H9 (cell line): ENCODE measurements at regions not wholly inside any gene's neighbourhood (a gene's known extent, or its start where the extent isn't known, plus 50 kb on each side); places are given as distances from the start of the nearest gene placed in this dataset.

ENCODE experiments used
- DNase-seq: peaks from one replicate; pipeline ENCODE4 v3.0.0-alpha.2; 2017
- H2AFZ ChIP-seq: one replicate; pipeline ENCODE4 v1.6.1; 2013; ENCODE audit warnings: mild to moderate bottlenecking, low read length, control low read depth, moderate library complexity
- H2AK5ac ChIP-seq: 2 replicates; pipeline ENCODE4 v1.6.1; 2013; ENCODE audit warnings: low read length, control low read depth, mixed read lengths; ENCODE audit not compliant: insufficient read length
- H2BK120ac ChIP-seq: one replicate; pipeline ENCODE4 v1.6.1; 2013; ENCODE audit warnings: low read depth, mild to moderate bottlenecking, low read length, control low read depth, inconsistent platforms; ENCODE audit not compliant: poor library complexity, severe bottlenecking
- H2BK12ac ChIP-seq: 2 replicates; pipeline ENCODE4 v1.6.1; 2013; ENCODE audit warnings: low read length, control low read depth, mixed read lengths, low read depth; ENCODE audit not compliant: insufficient read length
- H2BK15ac ChIP-seq: 2 replicates; pipeline ENCODE4 v1.6.1; 2013; ENCODE audit warnings: low read depth, low read length, control low read depth
- H2BK20ac ChIP-seq: one replicate; pipeline ENCODE4 v1.6.1; 2013; ENCODE audit warnings: low read depth, mild to moderate bottlenecking, low read length, control low read depth, inconsistent platforms; ENCODE audit not compliant: poor library complexity, severe bottlenecking
- H2BK5ac ChIP-seq: 2 replicates; pipeline ENCODE4 v1.6.1; 2013; ENCODE audit warnings: low read length, control low read depth, mixed read lengths; ENCODE audit not compliant: insufficient read length
- H3K14ac ChIP-seq: 2 replicates; pipeline ENCODE4 v1.6.1; 2013; ENCODE audit warnings: low read length, control low read depth; ENCODE audit not compliant: insufficient read depth
- H3K18ac ChIP-seq: 2 replicates; pipeline ENCODE4 v1.6.1; 2013; ENCODE audit warnings: low read depth, mild to moderate bottlenecking, mixed read lengths, low read length, control low read depth; ENCODE audit not compliant: insufficient read length
- H3K23ac ChIP-seq: 2 replicates; pipeline ENCODE4 v1.6.1; 2013; ENCODE audit warnings: low read length, control low read depth, mixed read lengths, low read depth; ENCODE audit not compliant: insufficient read length
- H3K23me2 ChIP-seq: 2 replicates; pipeline ENCODE4 v1.6.1; 2013; ENCODE audit warnings: low read depth, mild to moderate bottlenecking, mixed read lengths, low read length, control low read depth; ENCODE audit not compliant: insufficient read length, poor library complexity, severe bottlenecking
- H3K27ac ChIP-seq: 2 replicates; pipeline ENCODE4 v1.5.1; 2013; ENCODE audit warnings: low read length, control low read depth, mixed read lengths, low read depth; ENCODE audit not compliant: insufficient read length
- H3K27me3 ChIP-seq: 2 replicates; pipeline ENCODE4 v1.6.1; 2013; ENCODE audit warnings: low read length, control low read depth, inconsistent platforms; ENCODE audit not compliant: insufficient read depth
- H3K4ac ChIP-seq: 2 replicates; pipeline ENCODE4 v1.6.1; 2013; ENCODE audit warnings: low read depth, mild to moderate bottlenecking, control low read depth, inconsistent platforms, low read length, moderate library complexity
- H3K4me1 ChIP-seq: 2 replicates; pipeline ENCODE4 v1.6.1; 2013; ENCODE audit warnings: low read length, control low read depth, inconsistent platforms; ENCODE audit not compliant: insufficient read depth
- H3K4me2 ChIP-seq: 2 replicates; pipeline ENCODE4 v1.6.1; 2013; ENCODE audit warnings: low read length, control low read depth, mixed read lengths; ENCODE audit not compliant: insufficient read length, insufficient read depth
- H3K56ac ChIP-seq: 2 replicates; pipeline ENCODE4 v1.6.1; 2013; ENCODE audit warnings: low read depth, mild to moderate bottlenecking, mixed read lengths, low read length, control low read depth; ENCODE audit not compliant: insufficient read length
- H3K79me1 ChIP-seq: 2 replicates; pipeline ENCODE4 v1.6.1; 2013; ENCODE audit warnings: low read depth, mild to moderate bottlenecking, moderate library complexity, low read length, control low read depth, inconsistent platforms; ENCODE audit not compliant: insufficient read depth, poor library complexity, severe bottlenecking
- H3K79me2 ChIP-seq: 2 replicates; pipeline ENCODE4 v1.6.1; 2013; ENCODE audit warnings: low read length, control low read depth, inconsistent platforms; ENCODE audit not compliant: insufficient read depth
- H3K9ac ChIP-seq: 2 replicates; pipeline ENCODE4 v1.6.1; 2013; ENCODE audit warnings: low read length, control low read depth, mixed read lengths; ENCODE audit not compliant: insufficient read length; ENCODE audit errors: extremely low read depth
- H3K9me3 ChIP-seq: one replicate; pipeline ENCODE4 v1.6.1; 2013; ENCODE audit warnings: low read depth, low read length, inconsistent platforms; ENCODE audit not compliant: control insufficient read depth
- H3T11ph ChIP-seq: one replicate; pipeline ENCODE4 v1.6.1; 2013; ENCODE audit warnings: mild to moderate bottlenecking, low read length, control low read depth, inconsistent platforms
- H4K20me1 ChIP-seq: one replicate; pipeline ENCODE4 v1.6.1; 2013; ENCODE audit not compliant: control insufficient read depth, insufficient read length, insufficient read depth
- H4K5ac ChIP-seq: 2 replicates; pipeline ENCODE4 v1.6.1; 2013; ENCODE audit warnings: low read depth, mild to moderate bottlenecking, mixed read lengths, low read length, control low read depth; ENCODE audit not compliant: insufficient read length
- H4K8ac ChIP-seq: replicated peaks from 2 replicates; pipeline ENCODE4 v1.6.1; 2013; ENCODE audit warnings: low read length, control low read depth, mixed read lengths, low read depth; ENCODE audit not compliant: insufficient read length
- H4K91ac ChIP-seq: 2 replicates; pipeline ENCODE4 v1.6.1; 2013; ENCODE audit warnings: low read depth, mild to moderate bottlenecking, moderate library complexity, mixed read lengths, low read length, control low read depth; ENCODE audit not compliant: insufficient read length
- H3K27ac Mint-ChIP-seq, 3 experiments: 2 replicates in 2 of 3; 3 replicates in 1 of 3; pipeline ENCODE4 v1.8.0; 2020 to 2021; ENCODE audit warnings: mixed read lengths in 3 of 3, mild to moderate bottlenecking in 1 of 3, moderate library complexity in 1 of 3
- H3K27me3 Mint-ChIP-seq: 2 replicates; pipeline ENCODE4 v1.8.0; 2021; ENCODE audit warnings: low read depth, mild to moderate bottlenecking, moderate library complexity, mixed read lengths
- H3K36me3 Mint-ChIP-seq, 3 experiments: 2 replicates in 2 of 3; 3 replicates in 1 of 3; pipeline ENCODE4 v1.8.0; 2020 to 2021; ENCODE audit warnings: low read depth in 3 of 3, mixed read lengths in 3 of 3; ENCODE audit not compliant: insufficient read depth in 1 of 3
- H3K4me1 Mint-ChIP-seq, 2 experiments: 2 replicates each; pipeline ENCODE4 v1.8.0; 2020; ENCODE audit warnings: mixed read lengths in 2 of 2
- H3K4me3 Mint-ChIP-seq, 2 experiments: 2 replicates in 1 of 2; 3 replicates in 1 of 2; pipeline ENCODE4 v1.8.0; 2020 to 2021; ENCODE audit warnings: mild to moderate bottlenecking in 2 of 2, mixed read lengths in 2 of 2, moderate library complexity in 1 of 2
- H3K9me3 Mint-ChIP-seq, 2 experiments: 2 replicates in 1 of 2; 3 replicates in 1 of 2; pipeline ENCODE4 v1.8.0; 2020; ENCODE audit warnings: mild to moderate bottlenecking in 2 of 2, mixed read lengths in 2 of 2, moderate library complexity in 1 of 2
- WGBS: extraction: QIAGEN DNeasy Blood & Tissue Kit; methylation state at CpG from one replicate; pipeline ENCODE4 v1.1.7; 2013; ENCODE audit warnings: missing lambda C conversion rate, low lambda C conversion rate, mixed read lengths; ENCODE audit not compliant: insufficient read length; ENCODE audit errors: extremely low coverage; 5-methylcytosine and 5-hydroxymethylcytosine counted together
- TF ChIP-seq, protein P1 (sequence below): fragments of 200-600 bp; sonication (generic); conservative IDR thresholded peaks from 3 replicates; pipeline ENCODE4 v1.8.0; 2021; ENCODE audit warnings: antibody characterized with exemption, mild to moderate bottlenecking

DNA sequence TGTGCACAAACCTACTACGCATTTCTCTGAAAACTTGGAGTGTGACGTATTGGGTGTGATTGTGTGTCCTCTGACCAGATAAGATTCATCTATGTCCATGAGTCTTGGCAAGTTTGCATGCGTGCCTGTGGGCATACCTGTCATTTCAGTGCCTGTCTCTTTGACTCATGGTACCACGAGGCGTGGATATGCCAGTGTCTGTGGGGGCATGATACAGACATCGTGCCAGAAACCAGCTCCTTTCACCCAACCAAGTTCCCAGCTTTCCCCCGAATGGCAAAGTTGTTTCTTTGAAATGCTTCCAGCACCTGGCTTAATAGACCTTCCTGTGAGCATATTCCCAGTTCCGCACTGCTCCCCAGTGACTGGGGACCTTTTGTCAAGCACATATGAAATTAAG is 241.9 kb upstream of the MVB12B start:
- Histone ChIP-seq H2BK15ac (no peak overlapping the region), H4K5ac (no peak overlapping the region), H3K4ac (no peak overlapping the region), H3K23ac (peak overlapping the region; percentile 13), H3K18ac (no peak overlapping the region), H3K79me2 (no peaks in the 10 kb centered on the region), H2AK5ac (no peak overlapping the region), H3K79me1 (no peaks in the 10 kb centered on the region), H3T11ph (no peak overlapping the region), H2BK12ac (no peak overlapping the region), H4K91ac (no peak overlapping the region), H3K23me2 (no peaks in the 10 kb centered on the region), H4K8ac (no peak overlapping the region), H3K4me2 (no peak overlapping the region), H3K4me1 (no peaks in the 10 kb centered on the region), H3K14ac (no peak overlapping the region), H3K27ac (no peak overlapping the region), H3K27me3 (no peaks in the 10 kb centered on the region), H2BK120ac (no peak overlapping the region), H2BK5ac (no peak overlapping the region), H3K56ac (no peak overlapping the region), H2AFZ (no peak overlapping the region), H4K20me1 (no peaks in the 10 kb centered on the region), H2BK20ac (no peak overlapping the region), H3K9ac (no peak overlapping the region), H3K9me3 (no peaks in the 10 kb centered on the region)
- Mint-ChIP-seq H3K4me3 (no peak overlapping the region), H3K27ac (no peak overlapping the region), H3K4me1 (no peaks in the 10 kb centered on the region), H3K9me3 (peaks cover 6 to 7% of the 10 kb centered on the region in 2 experiments), H3K27me3 (peaks cover 28% of the 10 kb centered on the region), H3K36me3 (0 out of 7 replicates have a peak, but pooled peaks cover 0 to 3% (median 0%) of the 10 kb centered on the region in 3 experiments)
- WGBS = no CpG with 5 or more reads among the region's 8 CpGs
- DNase-seq = no peak
- TF ChIP-seq, protein P1, sequence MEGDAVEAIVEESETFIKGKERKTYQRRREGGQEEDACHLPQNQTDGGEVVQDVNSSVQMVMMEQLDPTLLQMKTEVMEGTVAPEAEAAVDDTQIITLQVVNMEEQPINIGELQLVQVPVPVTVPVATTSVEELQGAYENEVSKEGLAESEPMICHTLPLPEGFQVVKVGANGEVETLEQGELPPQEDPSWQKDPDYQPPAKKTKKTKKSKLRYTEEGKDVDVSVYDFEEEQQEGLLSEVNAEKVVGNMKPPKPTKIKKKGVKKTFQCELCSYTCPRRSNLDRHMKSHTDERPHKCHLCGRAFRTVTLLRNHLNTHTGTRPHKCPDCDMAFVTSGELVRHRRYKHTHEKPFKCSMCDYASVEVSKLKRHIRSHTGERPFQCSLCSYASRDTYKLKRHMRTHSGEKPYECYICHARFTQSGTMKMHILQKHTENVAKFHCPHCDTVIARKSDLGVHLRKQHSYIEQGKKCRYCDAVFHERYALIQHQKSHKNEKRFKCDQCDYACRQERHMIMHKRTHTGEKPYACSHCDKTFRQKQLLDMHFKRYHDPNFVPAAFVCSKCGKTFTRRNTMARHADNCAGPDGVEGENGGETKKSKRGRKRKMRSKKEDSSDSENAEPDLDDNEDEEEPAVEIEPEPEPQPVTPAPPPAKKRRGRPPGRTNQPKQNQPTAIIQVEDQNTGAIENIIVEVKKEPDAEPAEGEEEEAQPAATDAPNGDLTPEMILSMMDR = no peak
